ENCODE measurements at regions not wholly inside any gene's neighbourhood (a gene's known extent, or its start where the extent isn't known, plus 50 kb on each side); places are given as distances from the start of the nearest gene placed in this dataset.
A peak's percentile ranks its signal among the peaks of the same experiment; 100 is the strongest.

- H3K27ac ChIP-seq, result no peak overlapping the region
- TF ChIP-seq POLR2A (IDR thresholded peaks at IDR 0.05), result no peak
- TF ChIP-seq POLR2AphosphoS5 (IDR thresholded peaks at IDR 0.05), result no peak
- TF ChIP-seq EP300 (IDR thresholded peaks at IDR 0.05), result no peak
- TF ChIP-seq CTCF (IDR thresholded peaks at IDR 0.05), result no peak
- H3K4me1 ChIP-seq, result no peaks in the 10 kb centered on the region
- no peaks in the 10 kb centered on the region for H3K36me3 ChIP-seq
- no peak overlapping the region for H3K4me3 ChIP-seq
- no peaks in the 10 kb centered on the region for H3K9me3 ChIP-seq
- ATAC-seq, result peak; percentile 34
- no peaks in the 10 kb centered on the region for H3K27me3 ChIP-seq
- WGBS, 2 donors (ENCODE audit: low coverage in 1 of 2), result no CpG with 5 or more reads among the region's 1 CpG
Measured at GRCh38 chr18:76139844-76140243, 355.2 kb downstream of the ZNF516 start.

GRCh38 chr18:76137216-76137615, 357.8 kb downstream of the ZNF516 start:
- Histone ChIP-seq H3K36me3 (no peaks in the 10 kb centered on the region), H3K9me3 (peaks cover 0 to 16% (median 0%) of the 10 kb centered on the region in 3 donors), H3K4me3 (no peak overlapping the region), H3K27ac (no peak overlapping the region), H3K27me3 (no peaks in the 10 kb centered on the region), H3K4me1 (no peaks in the 10 kb centered on the region)
- TF ChIP-seq POLR2AphosphoS5 (IDR thresholded peaks at IDR 0.05), result no peak
- ATAC-seq, result no peak
- WGBS, 2 donors (ENCODE audit: low coverage in 1 of 2), result 54 to 63% methylated on average over 4 to 6 of the region's 6 CpGs

- no peaks in the 10 kb centered on the region for H3K27me3 ChIP-seq
- peaks cover 0 to 16% (median 0%) of the 10 kb centered on the region in 3 donors for H3K9me3 ChIP-seq
- 81 to 88% methylated on average over 10 of the region's 10 CpGs for WGBS, 2 donors (ENCODE audit: low coverage in 1 of 2)
- H3K4me3 ChIP-seq, result no peak overlapping the region
- H3K36me3 ChIP-seq, result no peaks in the 10 kb centered on the region
- no peak for ATAC-seq
- TF ChIP-seq CTCF (IDR thresholded peaks at IDR 0.05) (no peak), POLR2AphosphoS5 (IDR thresholded peaks at IDR 0.05) (no peak), EP300 (IDR thresholded peaks at IDR 0.05) (no peak), POLR2A (IDR thresholded peaks at IDR 0.05) (no peak)
- H3K27ac ChIP-seq, result no peak overlapping the region
- H3K4me1 ChIP-seq, result no peaks in the 10 kb centered on the region
Measured at GRCh38 chr18:76136701-76137100, 358.3 kb downstream of the ZNF516 start.

- TF ChIP-seq CTCF (IDR thresholded peaks at IDR 0.05) (no peak), POLR2A (IDR thresholded peaks at IDR 0.05) (no peak), EP300 (IDR thresholded peaks at IDR 0.05) (no peak), POLR2AphosphoS5 (IDR thresholded peaks at IDR 0.05) (no peak)
- no peak overlapping the region for H3K4me3 ChIP-seq
- 56 to 100% methylated on average over 1 of the region's 1 CpG for WGBS, 2 donors (ENCODE audit: low coverage in 1 of 2)
- ATAC-seq, result no peak
- no peaks in the 10 kb centered on the region for H3K36me3 ChIP-seq
- no peaks in the 10 kb centered on the region for H3K4me1 ChIP-seq
- H3K27me3 ChIP-seq, result no peaks in the 10 kb centered on the region
- H3K9me3 ChIP-seq, result peaks cover 0 to 16% (median 0%) of the 10 kb centered on the region in 3 donors
- no peak overlapping the region for H3K27ac ChIP-seq
Measured at GRCh38 chr18:76134628-76135027, 360.4 kb downstream of the ZNF516 start.

GRCh38 chr18:76133873-76134272, 361.2 kb downstream of the ZNF516 start:
- Histone ChIP-seq H3K4me3 (no peak overlapping the region), H3K36me3 (no peaks in the 10 kb centered on the region), H3K27me3 (no peaks in the 10 kb centered on the region), H3K27ac (no peak overlapping the region), H3K4me1 (no peaks in the 10 kb centered on the region), H3K9me3 (peaks cover 0 to 16% (median 0%) of the 10 kb centered on the region in 3 donors)
- TF ChIP-seq POLR2A (IDR thresholded peaks at IDR 0.05), result no peak
- TF ChIP-seq POLR2AphosphoS5 (IDR thresholded peaks at IDR 0.05), result no peak
- no peak for TF ChIP-seq EP300 (IDR thresholded peaks at IDR 0.05)
- TF ChIP-seq CTCF (IDR thresholded peaks at IDR 0.05), result no peak
- 57 to 100% methylated on average over 1 of the region's 1 CpG for WGBS, 2 donors (ENCODE audit: low coverage in 1 of 2)
- no peak for ATAC-seq
